Activated naive CD4-positive, alpha-beta T cell treated with anti-CD3 and anti-CD28 coated beads, Interleukin-2, amount 50 U/mL, for 72 hours (primary cell): ENCODE measurements at regions not wholly inside any gene's neighbourhood (a gene's known extent, or its start where the extent isn't known, plus 50 kb on each side); places are given as distances from the start of the nearest gene placed in this dataset.
"Not testable (repeated sequence)": the region's sequence is repeated elsewhere in the genome, so short reads cannot be mapped to it uniquely, and the experiment has no call there.

Experiments used
- ATAC-seq, 2 donors: fragments of 150-1000 bp; cut with Tn5 transposase; 2 replicates each; pipeline ENCODE4 v1.10.0; 2021; ENCODE audit warnings: mild to moderate bottlenecking in 2 of 2, moderate library complexity in 2 of 2
- DNase-seq, 2 donors: peaks; one replicate each; pipeline ENCODE4 v3.0.0; 2021 to 2022; ENCODE audit warnings: low spot score in 2 of 2
- H3K27ac Mint-ChIP-seq, 2 donors: one replicate each; pipeline ENCODE4 v1.8.0; 2022; ENCODE audit warnings: mild to moderate bottlenecking in 2 of 2, mixed read lengths in 2 of 2
- H3K36me3 Mint-ChIP-seq, 2 donors: one replicate each; pipeline ENCODE4 v1.8.0; 2022; ENCODE audit warnings: mixed read lengths in 2 of 2
- H3K9me3 Mint-ChIP-seq, 2 donors: one replicate each; pipeline ENCODE4 v1.8.0; 2022; ENCODE audit warnings: mixed read lengths in 2 of 2

GRCh38 chr4:104351706-104352105 lies 143.0 kb downstream of the CXXC4 start:
- Mint-ChIP-seq H3K27ac (no peak overlapping the region), H3K36me3 (peaks cover 0 to 13% of the 10 kb centered on the region in 2 donors), H3K9me3 (peaks cover 14 to 29% of the 10 kb centered on the region in 2 donors)
- ATAC-seq (no peak), DNase-seq (no peak)

- peaks cover 0 to 6% of the 10 kb centered on the region in 2 donors for H3K36me3 Mint-ChIP-seq
- no peak for DNase-seq
- ATAC-seq: no peak
- H3K27ac Mint-ChIP-seq: no peak overlapping the region
- H3K9me3 Mint-ChIP-seq: peaks cover 5 to 18% of the 10 kb centered on the region in 2 donors
Observed at GRCh38 chr4:104345598-104346242, 149.0 kb downstream of the CXXC4 start.

GRCh38 chr4:104344342-104344980 lies 150.2 kb downstream of the CXXC4 start:
- H3K36me3 Mint-ChIP-seq: peaks cover 0 to under 1% of the 10 kb centered on the region in 2 donors
- no peak for ATAC-seq

GRCh38 chr4:104334410-104334809 lies 160.3 kb downstream of the CXXC4 start:
- no peaks in the 10 kb centered on the region for H3K36me3 Mint-ChIP-seq
- no peak overlapping the region for H3K27ac Mint-ChIP-seq

More at GRCh38 chr4:104344342-104344980, 150.2 kb downstream of the CXXC4 start:
- no peak for DNase-seq
- H3K9me3 Mint-ChIP-seq: peaks cover 5 to 9% of the 10 kb centered on the region in 2 donors
- H3K27ac Mint-ChIP-seq: no peak overlapping the region

GRCh38 chr4:104330125-104330905 lies 164.4 kb downstream of the CXXC4 start:
- ATAC-seq (no peak), DNase-seq (no peak)
- no peak overlapping the region for H3K27ac Mint-ChIP-seq
- peaks cover 14 to 21% of the 10 kb centered on the region in 2 donors for H3K9me3 Mint-ChIP-seq
- peaks cover 10 to 12% of the 10 kb centered on the region in 2 donors for H3K36me3 Mint-ChIP-seq

More at GRCh38 chr4:104334410-104334809, 160.3 kb downstream of the CXXC4 start:
- H3K9me3 Mint-ChIP-seq: peaks cover 10% of the 10 kb centered on the region in 2 donors
- no peak for ATAC-seq
- no peak for DNase-seq

GRCh38 chr4:104326991-104327694 lies 167.6 kb downstream of the CXXC4 start:
- not testable (repeated sequence) for ATAC-seq

GRCh38 chr4:104302731-104303130 lies 192.0 kb downstream of the CXXC4 start:
- ATAC-seq (no peak), DNase-seq (no peak)
- peaks cover 0 to 5% of the 10 kb centered on the region in 2 donors for H3K9me3 Mint-ChIP-seq
- no peak overlapping the region for H3K27ac Mint-ChIP-seq
- no peaks in the 10 kb centered on the region for H3K36me3 Mint-ChIP-seq

More at GRCh38 chr4:104326991-104327694, 167.6 kb downstream of the CXXC4 start:
- peaks cover 9 to 18% of the 10 kb centered on the region in 2 donors for H3K9me3 Mint-ChIP-seq
- H3K36me3 Mint-ChIP-seq: peaks cover 10 to 12% of the 10 kb centered on the region in 2 donors
- not testable (repeated sequence) for DNase-seq, H3K27ac Mint-ChIP-seq

GRCh38 chr4:104294811-104295210 lies 199.9 kb downstream of the CXXC4 start:
- DNase-seq (no peak), ATAC-seq (no peak)
- Mint-ChIP-seq H3K27ac (no peak overlapping the region), H3K9me3 (peaks cover 13 to 28% of the 10 kb centered on the region in 2 donors), H3K36me3 (no peaks in the 10 kb centered on the region)

GRCh38 chr4:104286867-104287266 lies 207.8 kb downstream of the CXXC4 start:
- H3K27ac Mint-ChIP-seq: no peak overlapping the region
- no peak for DNase-seq

GRCh38 chr4:104283303-104283702 lies 211.4 kb downstream of the CXXC4 start:
- DNase-seq (no peak), ATAC-seq (no peak)
- H3K9me3 Mint-ChIP-seq: peaks cover 0 to 4% of the 10 kb centered on the region in 2 donors

More at GRCh38 chr4:104286867-104287266, 207.8 kb downstream of the CXXC4 start:
- Mint-ChIP-seq H3K36me3 (no peaks in the 10 kb centered on the region), H3K9me3 (peaks cover 10 to 13% of the 10 kb centered on the region in 2 donors)
- no peak for ATAC-seq

GRCh38 chr4:104279744-104280143 lies 214.9 kb downstream of the CXXC4 start:
- ATAC-seq (no peak), DNase-seq (no peak)
- no peak overlapping the region for H3K27ac Mint-ChIP-seq
- no peaks in the 10 kb centered on the region for H3K36me3 Mint-ChIP-seq
- H3K9me3 Mint-ChIP-seq: peaks cover 3 to 4% of the 10 kb centered on the region in 2 donors

More at GRCh38 chr4:104283303-104283702, 211.4 kb downstream of the CXXC4 start:
- H3K36me3 Mint-ChIP-seq: no peaks in the 10 kb centered on the region
- H3K27ac Mint-ChIP-seq: no peak overlapping the region

GRCh38 chr4:104272966-104273365 lies 221.7 kb downstream of the CXXC4 start:
- no peaks in the 10 kb centered on the region for H3K36me3 Mint-ChIP-seq

GRCh38 chr4:104269603-104270002 lies 225.1 kb downstream of the CXXC4 start:
- not testable (repeated sequence) for ATAC-seq, H3K9me3 Mint-ChIP-seq, DNase-seq, H3K27ac Mint-ChIP-seq, H3K36me3 Mint-ChIP-seq

More at GRCh38 chr4:104272966-104273365, 221.7 kb downstream of the CXXC4 start:
- ATAC-seq: no peak
- Mint-ChIP-seq H3K9me3 (peaks cover 10% of the 10 kb centered on the region in 2 donors), H3K27ac (no peak overlapping the region)
- DNase-seq: no peak

- no peak for DNase-seq
- Mint-ChIP-seq H3K27ac (no peak overlapping the region), H3K36me3 (no peaks in the 10 kb centered on the region), H3K9me3 (peaks cover 4 to 9% of the 10 kb centered on the region in 2 donors)
- ATAC-seq: no peak
Observed at GRCh38 chr4:104263100-104263499, 231.6 kb downstream of the CXXC4 start.

GRCh38 chr4:104262678-104263077 lies 232.0 kb downstream of the CXXC4 start:
- Mint-ChIP-seq H3K9me3 (peaks cover 4 to 9% of the 10 kb centered on the region in 2 donors), H3K36me3 (no peaks in the 10 kb centered on the region), H3K27ac (no peak overlapping the region)
- no peak for DNase-seq
- ATAC-seq: no peak

- no peak for ATAC-seq
- peaks cover 21 to 43% of the 10 kb centered on the region in 2 donors for H3K9me3 Mint-ChIP-seq
- no peak for DNase-seq
- no peaks in the 10 kb centered on the region for H3K36me3 Mint-ChIP-seq
- no peak overlapping the region for H3K27ac Mint-ChIP-seq
Observed at GRCh38 chr4:104248726-104249125, 246.0 kb downstream of the CXXC4 start.
